Ovary (tissue), 7 donors: ENCODE measurements at regions not wholly inside any gene's neighbourhood (a gene's known extent, or its start where the extent isn't known, plus 50 kb on each side); places are given as distances from the start of the nearest gene placed in this dataset.

Source experiments
- DNase-seq, 5 donors: peaks; one replicate each; pipeline ENCODE4 v3.0.0-alpha.2; 2019 to 2020
- H3K27ac ChIP-seq, 2 donors: fragments of 200-600 bp; one replicate each; pipeline versions ENCODE4 v1.5.1 to v1.8.0; 2019 to 2022
- H3K27me3 ChIP-seq: fragments of 200-600 bp; one replicate; pipeline ENCODE4 v1.8.0; 2022
- H3K36me3 ChIP-seq: fragments of 200-600 bp; sonication (generic); one replicate; pipeline ENCODE4 v1.5.1; 2019
- H3K4me1 ChIP-seq: one replicate; pipeline ENCODE4 v1.8.1; 2013; ENCODE audit warnings: mild to moderate bottlenecking, moderate library complexity; ENCODE audit not compliant: insufficient read depth
- H3K4me3 ChIP-seq: fragments of 200-600 bp; sonication (generic); one replicate; pipeline ENCODE4 v1.5.1; 2017
- H3K9me3 ChIP-seq, 2 donors: fragments of 200-600 bp in 1 of 2; sonication (generic) in 1 of 2; one replicate each; pipeline versions ENCODE4 v1.5.1 to v1.8.1; 2013 to 2019; ENCODE audit warnings: mild to moderate bottlenecking in 1 of 2, moderate library complexity in 1 of 2
- EP300 ChIP-seq: sonication (generic); formaldehyde crosslinking; IDR thresholded peaks from one replicate; pipeline ENCODE4 v1.6.1; 2017; ENCODE audit warnings: antibody characterized with exemption
- POLR2A ChIP-seq: fragments of 450-650 bp; IDR thresholded peaks from one replicate; pipeline ENCODE4 v1.6.1; 2017; ENCODE audit warnings: antibody characterized with exemption, mild to moderate bottlenecking, moderate library complexity
- WGBS, 3 donors: extraction: QIAGEN DNeasy Blood & Tissue Kit in 1 of 3; methylation state at CpG; one replicate each; pipeline versions ENCODE4 v1.1.5 to v1.1.7; 2013 to 2017; 5-methylcytosine and 5-hydroxymethylcytosine counted together
- intact Hi-C, 4 donors: fragments of 100-400 bp; cut with DNase I; formaldehyde crosslinking; loops; one replicate each; pipeline versions ENCODE4 v1.11.0 to v1.15.1; 2022 to 2023
- TF ChIP-seq, protein P1 (sequence below), 3 donors: fragments of 450-650 bp in 2 of 3; fragments of 200-600 bp in 1 of 3; IDR thresholded peaks; one replicate each; pipeline versions ENCODE4 v1.5.1 to v1.8.0; 2016 to 2022; ENCODE audit warnings: antibody characterized with exemption in 3 of 3, mild to moderate bottlenecking in 1 of 3
- donor health status: DM: no; HTN: no; CAD: no; lungs with moderate emphysema.
- donor health status: DM: no; HTN: no; CAD: no.
- donor health status: Bipolar disorder and iron deficiency.
- donor health status: DM: no; HTN: no; CAD: no.
- donor health status: DM: yes; HTN: yes; CAD: no.

DNA sequence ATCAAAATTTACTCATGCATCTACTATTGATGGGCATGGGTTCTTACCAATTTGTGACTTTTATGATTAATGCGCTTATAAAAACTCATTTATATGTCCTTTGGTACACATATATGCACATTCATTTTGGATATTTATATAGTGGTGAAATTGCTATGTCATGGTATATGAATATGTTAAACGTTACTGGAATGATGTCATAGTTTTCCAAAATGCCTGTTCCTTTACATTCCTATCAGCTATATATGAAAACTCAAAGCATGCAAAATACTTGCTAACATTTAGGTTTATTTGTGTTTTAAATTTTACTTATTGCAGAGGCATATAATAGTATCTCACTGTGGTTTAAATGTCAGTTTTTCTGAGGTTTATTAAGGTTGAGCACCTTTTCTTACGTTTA, 1403.1 kb downstream of the HACE1 start:
- H3K36me3 ChIP-seq = no peaks in the 10 kb centered on the region
- no peak overlapping the region for H3K4me3 ChIP-seq
- no peaks in the 10 kb centered on the region for H3K4me1 ChIP-seq
- DNase-seq = no peak
- intact Hi-C loops = no loop called here
- TF ChIP-seq POLR2A (no peak), EP300 (no peak)
- TF ChIP-seq, protein P1, sequence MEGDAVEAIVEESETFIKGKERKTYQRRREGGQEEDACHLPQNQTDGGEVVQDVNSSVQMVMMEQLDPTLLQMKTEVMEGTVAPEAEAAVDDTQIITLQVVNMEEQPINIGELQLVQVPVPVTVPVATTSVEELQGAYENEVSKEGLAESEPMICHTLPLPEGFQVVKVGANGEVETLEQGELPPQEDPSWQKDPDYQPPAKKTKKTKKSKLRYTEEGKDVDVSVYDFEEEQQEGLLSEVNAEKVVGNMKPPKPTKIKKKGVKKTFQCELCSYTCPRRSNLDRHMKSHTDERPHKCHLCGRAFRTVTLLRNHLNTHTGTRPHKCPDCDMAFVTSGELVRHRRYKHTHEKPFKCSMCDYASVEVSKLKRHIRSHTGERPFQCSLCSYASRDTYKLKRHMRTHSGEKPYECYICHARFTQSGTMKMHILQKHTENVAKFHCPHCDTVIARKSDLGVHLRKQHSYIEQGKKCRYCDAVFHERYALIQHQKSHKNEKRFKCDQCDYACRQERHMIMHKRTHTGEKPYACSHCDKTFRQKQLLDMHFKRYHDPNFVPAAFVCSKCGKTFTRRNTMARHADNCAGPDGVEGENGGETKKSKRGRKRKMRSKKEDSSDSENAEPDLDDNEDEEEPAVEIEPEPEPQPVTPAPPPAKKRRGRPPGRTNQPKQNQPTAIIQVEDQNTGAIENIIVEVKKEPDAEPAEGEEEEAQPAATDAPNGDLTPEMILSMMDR (IDR thresholded peaks at IDR 0.05) = no peak
- H3K9me3 ChIP-seq = no peaks in the 10 kb centered on the region
- WGBS, 3 donors = 71 to 92% (median 83%) methylated on average over 3 of the region's 3 CpGs
- no peaks in the 10 kb centered on the region for H3K27me3 ChIP-seq
- no peak overlapping the region for H3K27ac ChIP-seq

DNA sequence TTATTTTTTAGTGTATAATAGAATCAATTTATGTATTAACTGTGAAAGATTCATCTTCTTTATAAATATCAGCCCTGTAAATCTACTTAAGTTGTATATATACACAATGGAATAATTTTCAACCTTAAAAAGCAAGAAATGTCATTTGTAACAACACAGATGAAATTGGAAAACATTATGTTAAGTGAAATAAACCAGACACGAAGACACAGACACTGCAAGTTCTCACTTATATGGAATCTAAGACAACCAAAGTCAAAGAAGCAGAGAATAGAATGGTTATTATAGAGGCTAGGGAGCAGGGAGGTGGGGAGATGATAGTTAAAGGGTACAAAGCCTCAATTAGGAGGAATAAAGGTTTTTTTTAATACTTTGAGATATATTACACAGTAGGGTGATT, 1404.4 kb downstream of the HACE1 start:
- Histone ChIP-seq H3K36me3 (no peaks in the 10 kb centered on the region), H3K9me3 (no peaks in the 10 kb centered on the region), H3K27ac (no peak overlapping the region), H3K27me3 (no peaks in the 10 kb centered on the region), H3K4me3 (no peak overlapping the region), H3K4me1 (no peaks in the 10 kb centered on the region)
- 81 to 91% (median 88%) methylated on average over 1 of the region's 1 CpG for WGBS, 3 donors
- intact Hi-C loops = no loop called here
- TF ChIP-seq, protein P1 (IDR thresholded peaks at IDR 0.05) = no peak
- TF ChIP-seq EP300 = no peak
- no peak for DNase-seq

DNA sequence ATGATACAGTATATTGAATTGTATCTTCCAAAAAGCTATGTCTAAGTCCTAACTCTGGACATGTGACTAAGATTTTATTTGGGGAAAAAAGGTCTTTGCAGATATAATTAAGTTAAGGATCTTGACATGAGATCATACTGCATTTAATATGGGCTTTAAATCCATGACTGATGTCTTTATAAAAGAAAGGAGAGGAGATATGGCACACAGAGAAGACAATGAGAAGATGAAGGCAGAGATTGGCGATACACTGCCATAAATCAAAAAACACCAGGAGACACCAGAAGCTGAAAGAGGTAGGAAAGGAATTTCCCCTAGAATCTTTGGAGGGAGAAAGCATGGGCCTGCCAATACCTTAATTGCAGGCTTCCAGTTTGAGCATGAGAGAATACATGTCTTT, 1450.2 kb downstream of the HACE1 start:
- no peak for DNase-seq
- intact Hi-C loops = no loop called here
- 65% methylated on average over 1 of the region's 1 CpG for WGBS, 3 donors
- TF ChIP-seq EP300 (no peak), POLR2A (no peak)
- TF ChIP-seq, protein P1 (IDR thresholded peaks at IDR 0.05) = no peak
- Histone ChIP-seq H3K27ac (no peak overlapping the region), H3K9me3 (no peaks in the 10 kb centered on the region), H3K27me3 (no peaks in the 10 kb centered on the region), H3K4me3 (no peak overlapping the region), H3K4me1 (no peaks in the 10 kb centered on the region), H3K36me3 (no peaks in the 10 kb centered on the region)

DNA sequence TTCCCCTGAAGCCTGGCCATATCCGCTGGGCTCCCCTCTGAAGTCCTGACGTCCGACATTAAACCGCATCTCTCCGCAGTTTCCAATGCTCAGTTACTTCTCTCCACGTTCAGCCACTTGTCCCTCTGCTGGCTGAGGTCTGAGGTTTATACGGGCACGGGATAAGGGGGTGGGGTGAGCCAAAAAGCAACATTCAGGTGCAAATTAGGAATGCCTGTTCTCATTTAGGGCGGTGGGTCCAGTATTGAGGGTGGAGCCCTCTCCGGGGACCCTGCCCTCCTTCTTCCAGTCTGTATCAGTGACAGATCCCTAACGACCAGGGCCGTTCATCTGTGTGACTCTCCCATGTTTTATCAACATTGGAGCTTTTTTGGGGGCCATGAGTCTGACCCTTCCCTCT, 1454.4 kb downstream of the HACE1 start:
- H3K36me3 ChIP-seq = no peaks in the 10 kb centered on the region
- TF ChIP-seq, protein P1 (IDR thresholded peaks at IDR 0.05) = no peak
- TF ChIP-seq POLR2A = no peak
- no peak for TF ChIP-seq EP300
- no peak for DNase-seq
- H3K27ac ChIP-seq = no peak overlapping the region
- intact Hi-C loops = no loop called here
- no peaks in the 10 kb centered on the region for H3K27me3 ChIP-seq
- H3K4me1 ChIP-seq = no peaks in the 10 kb centered on the region
- WGBS, 3 donors = 73 to 80% (median 79%) methylated on average over 12 of the region's 12 CpGs
- no peak overlapping the region for H3K4me3 ChIP-seq
- H3K9me3 ChIP-seq = no peaks in the 10 kb centered on the region

DNA sequence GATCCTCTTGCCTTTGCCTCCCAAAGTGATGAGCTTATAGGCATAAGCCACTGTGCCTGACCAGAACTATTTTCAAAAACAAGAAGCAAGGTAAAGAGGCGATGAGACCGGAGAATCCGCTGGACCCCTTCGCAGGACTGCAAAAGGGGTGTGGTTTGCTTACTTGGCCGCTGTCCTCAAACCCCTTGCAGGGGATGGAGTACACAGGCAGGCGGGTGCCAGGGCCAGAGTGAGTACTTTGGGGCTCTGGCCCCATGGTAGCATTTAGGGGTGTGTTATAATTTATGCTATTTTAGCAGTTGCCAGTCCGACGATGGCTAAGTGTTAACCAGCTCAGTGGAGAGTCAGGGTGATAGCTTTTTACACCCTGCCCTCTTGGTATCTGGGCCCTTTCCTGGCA, 1454.9 kb downstream of the HACE1 start:
- no peak for DNase-seq
- Histone ChIP-seq H3K4me3 (no peak overlapping the region), H3K9me3 (no peaks in the 10 kb centered on the region), H3K4me1 (no peaks in the 10 kb centered on the region), H3K27me3 (no peaks in the 10 kb centered on the region), H3K27ac (no peak overlapping the region), H3K36me3 (no peaks in the 10 kb centered on the region)
- TF ChIP-seq, protein P1 (IDR thresholded peaks at IDR 0.05) = no peak
- TF ChIP-seq POLR2A = no peak
- TF ChIP-seq EP300 = no peak
- intact Hi-C loops = no loop called here
- WGBS, 3 donors = 91 to 94% (median 93%) methylated on average over 8 of the region's 8 CpGs
